Stomach (tissue), 8 donors: ENCODE measurements at regions not wholly inside any gene's neighbourhood (a gene's known extent, or its start where the extent isn't known, plus 50 kb on each side); places are given as distances from the start of the nearest gene placed in this dataset.

Source experiments
- DNase-seq, 2 donors: peaks; one replicate each; pipeline versions ENCODE4 v3.0.0 to v3.0.0-alpha.2; 2013 to 2019
- H3K27ac ChIP-seq, 5 donors: fragments of 200-600 bp in 4 of 5; sonication (generic) in 4 of 5; one replicate each; pipeline ENCODE4 v1.5.1; 2013 to 2019; ENCODE audit warnings: mild to moderate bottlenecking in 1 of 5, moderate library complexity in 1 of 5
- H3K27me3 ChIP-seq, 3 donors: fragments of 200-600 bp; sonication (generic); one replicate each; pipeline ENCODE4 v1.5.1; 2017 to 2019; ENCODE audit warnings: mixed run types in 1 of 3
- H3K36me3 ChIP-seq, 4 donors: fragments of 200-600 bp; sonication (generic); 1 replicate in 3 of 4; 2 replicates in 1 of 4; pipeline ENCODE4 v1.5.1; 2016 to 2019
- H3K4me1 ChIP-seq, 4 donors: fragments of 200-600 bp; sonication (generic); one replicate each; pipeline ENCODE4 v1.5.1; 2016 to 2019
- H3K4me3 ChIP-seq, 4 donors: fragments of 200-600 bp; sonication (generic) in 3 of 4; one replicate each; pipeline ENCODE4 v1.5.1; 2016 to 2019; ENCODE audit warnings: mild to moderate bottlenecking in 1 of 4
- H3K9me3 ChIP-seq, 4 donors: fragments of 200-600 bp; sonication (generic); one replicate each; pipeline ENCODE4 v1.5.1; 2016 to 2019
- WGBS, 5 donors: extraction: QIAGEN DNeasy Blood & Tissue Kit in 3 of 5; methylation state at CpG; one replicate each; pipeline versions ENCODE4 v1.1.5 to v1.1.7; 2013 to 2018; 5-methylcytosine and 5-hydroxymethylcytosine counted together
- intact Hi-C: fragments of 100-400 bp; cut with DNase I; formaldehyde crosslinking; loops from one replicate; pipeline ENCODE4 v1.15.1; 2023; ENCODE audit warnings: low total_unique reads
- TF ChIP-seq, protein P1 (sequence below), 7 experiments: fragments of 450-650 bp in 4 of 7; fragments of 200-600 bp in 3 of 7; sonication (generic) in 3 of 7; IDR thresholded peaks; one replicate each; pipeline ENCODE4 v1.5.1; 2016 to 2019; ENCODE audit warnings: antibody characterized with exemption in 7 of 7, control low read depth in 2 of 7, mild to moderate bottlenecking in 1 of 7
- donor health status: healthy with polysubstance abuse.
- donor health status: Bipolar disorder and iron deficiency.
- donor health status: healthy.

DNA sequence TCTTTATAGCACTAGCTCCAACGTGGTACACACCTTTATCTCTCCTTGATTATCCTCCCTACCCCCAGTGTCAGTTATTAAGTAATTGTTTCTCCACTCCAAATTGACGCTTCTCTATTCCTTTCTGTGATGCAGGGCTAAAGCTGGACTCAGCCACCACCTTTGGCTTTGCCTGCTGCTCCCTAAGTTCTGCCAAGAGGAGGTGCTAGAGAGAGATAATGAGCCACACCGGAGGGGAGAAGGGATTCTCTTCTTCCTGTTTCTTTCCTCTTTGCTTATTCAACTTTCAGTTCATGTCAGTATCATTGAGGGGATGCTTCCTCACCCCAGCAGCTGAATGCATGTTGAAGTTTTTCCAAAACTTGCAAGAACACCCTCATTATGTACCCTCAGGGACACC lies 176.5 kb downstream of the GBA3 start:
- no peaks in the 10 kb centered on the region for H3K36me3 ChIP-seq
- intact Hi-C loops: no loop called here
- H3K4me1 ChIP-seq: no peaks in the 10 kb centered on the region
- TF ChIP-seq, protein P1, sequence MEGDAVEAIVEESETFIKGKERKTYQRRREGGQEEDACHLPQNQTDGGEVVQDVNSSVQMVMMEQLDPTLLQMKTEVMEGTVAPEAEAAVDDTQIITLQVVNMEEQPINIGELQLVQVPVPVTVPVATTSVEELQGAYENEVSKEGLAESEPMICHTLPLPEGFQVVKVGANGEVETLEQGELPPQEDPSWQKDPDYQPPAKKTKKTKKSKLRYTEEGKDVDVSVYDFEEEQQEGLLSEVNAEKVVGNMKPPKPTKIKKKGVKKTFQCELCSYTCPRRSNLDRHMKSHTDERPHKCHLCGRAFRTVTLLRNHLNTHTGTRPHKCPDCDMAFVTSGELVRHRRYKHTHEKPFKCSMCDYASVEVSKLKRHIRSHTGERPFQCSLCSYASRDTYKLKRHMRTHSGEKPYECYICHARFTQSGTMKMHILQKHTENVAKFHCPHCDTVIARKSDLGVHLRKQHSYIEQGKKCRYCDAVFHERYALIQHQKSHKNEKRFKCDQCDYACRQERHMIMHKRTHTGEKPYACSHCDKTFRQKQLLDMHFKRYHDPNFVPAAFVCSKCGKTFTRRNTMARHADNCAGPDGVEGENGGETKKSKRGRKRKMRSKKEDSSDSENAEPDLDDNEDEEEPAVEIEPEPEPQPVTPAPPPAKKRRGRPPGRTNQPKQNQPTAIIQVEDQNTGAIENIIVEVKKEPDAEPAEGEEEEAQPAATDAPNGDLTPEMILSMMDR (IDR thresholded peaks at IDR 0.05): no peak
- H3K9me3 ChIP-seq: no peaks in the 10 kb centered on the region
- H3K27ac ChIP-seq: no peak overlapping the region
- H3K27me3 ChIP-seq: no peaks in the 10 kb centered on the region
- H3K4me3 ChIP-seq: no peak overlapping the region
- no peak for DNase-seq
- WGBS, 5 donors: 28 to 37% (median 33%) methylated on average over 3 of the region's 3 CpGs
